Activated T-helper 2 cell treated with anti-CD3 and anti-CD28 coated beads, Interferon-gamma antibody, Interleukin-2, Interleukin-4, amounts not matched to agents 10 μg/mL and 5 μg/mL and 100 μg/mL, durations not matched to agents 14 hours and 24 hours and 36 hours (primary cell): ENCODE measurements at regions not wholly inside any gene's neighbourhood (a gene's known extent, or its start where the extent isn't known, plus 50 kb on each side); places are given as distances from the start of the nearest gene placed in this dataset.
"Not testable (repeated sequence)": the region's sequence is repeated elsewhere in the genome, so short reads cannot be mapped to it uniquely, and the experiment has no call there.

Experiments
- DNase-seq: peaks from one replicate; pipeline ENCODE4 v3.0.0; 2021; ENCODE audit warnings: low spot score
- H3K27ac Mint-ChIP-seq: one replicate; pipeline ENCODE4 v1.8.0; 2021; ENCODE audit warnings: mixed read lengths
- H3K27me3 Mint-ChIP-seq: one replicate; pipeline ENCODE4 v1.8.0; 2021; ENCODE audit warnings: low read depth, mixed read lengths
- H3K36me3 Mint-ChIP-seq: one replicate; pipeline ENCODE4 v1.8.0; 2021; ENCODE audit warnings: low read depth, mixed read lengths
- H3K4me1 Mint-ChIP-seq: one replicate; pipeline ENCODE4 v1.8.0; 2021; ENCODE audit warnings: low read depth, mixed read lengths
- H3K4me3 Mint-ChIP-seq: one replicate; pipeline ENCODE4 v1.8.0; 2021; ENCODE audit warnings: low read depth, mild to moderate bottlenecking, moderate library complexity, mixed read lengths
- H3K9me3 Mint-ChIP-seq: one replicate; pipeline ENCODE4 v1.8.0; 2021; ENCODE audit warnings: mixed read lengths
- intact Hi-C: fragments of 100-400 bp; cut with micrococcal nuclease; formaldehyde crosslinking; loops from one replicate; pipeline ENCODE4 v1.15.1; 2023

GRCh38 chr5:68680366-68680765 is 413.4 kb upstream of the SLC30A5 start:
- no peak for DNase-seq
- H3K4me1 Mint-ChIP-seq: no peaks in the 10 kb centered on the region

GRCh38 chr5:68681929-68682328 is 411.9 kb upstream of the SLC30A5 start:
- no peaks in the 10 kb centered on the region for H3K36me3 Mint-ChIP-seq
- H3K4me1 Mint-ChIP-seq: no peaks in the 10 kb centered on the region
- no peak overlapping the region for H3K27ac Mint-ChIP-seq
- intact Hi-C loops: no loop called here
- no peaks in the 10 kb centered on the region for H3K9me3 Mint-ChIP-seq
- H3K27me3 Mint-ChIP-seq: peaks cover 22% of the 10 kb centered on the region
- no peak overlapping the region for H3K4me3 Mint-ChIP-seq
- no peak for DNase-seq

More at GRCh38 chr5:68680366-68680765, 413.4 kb upstream of the SLC30A5 start:
- Mint-ChIP-seq H3K4me3 (no peak overlapping the region), H3K27me3 (peaks cover 18% of the 10 kb centered on the region), H3K9me3 (no peaks in the 10 kb centered on the region), H3K27ac (no peak overlapping the region), H3K36me3 (no peaks in the 10 kb centered on the region)
- intact Hi-C loops: no loop called here

GRCh38 chr5:68682400-68683160 is 411.2 kb upstream of the SLC30A5 start:
- intact Hi-C loops: no loop called here
- Mint-ChIP-seq H3K4me3 (no peak overlapping the region), H3K36me3 (no peaks in the 10 kb centered on the region)

GRCh38 chr5:68683632-68684036 is 410.2 kb upstream of the SLC30A5 start:
- Mint-ChIP-seq H3K36me3 (no peaks in the 10 kb centered on the region), H3K4me3 (no peak overlapping the region), H3K4me1 (no peaks in the 10 kb centered on the region), H3K27ac (no peak overlapping the region), H3K27me3 (peaks cover 18% of the 10 kb centered on the region), H3K9me3 (no peaks in the 10 kb centered on the region)
- DNase-seq: no peak
- intact Hi-C loops: no loop called here

More at GRCh38 chr5:68682400-68683160, 411.2 kb upstream of the SLC30A5 start:
- H3K4me1 Mint-ChIP-seq: no peaks in the 10 kb centered on the region
- no peak overlapping the region for H3K27ac Mint-ChIP-seq
- H3K27me3 Mint-ChIP-seq: peaks cover 23% of the 10 kb centered on the region
- H3K9me3 Mint-ChIP-seq: no peaks in the 10 kb centered on the region
- DNase-seq: no peak

GRCh38 chr5:68685863-68686262 is 408.0 kb upstream of the SLC30A5 start:
- H3K27me3 Mint-ChIP-seq: peaks cover 15% of the 10 kb centered on the region
- intact Hi-C loops: no loop called here
- H3K9me3 Mint-ChIP-seq: no peaks in the 10 kb centered on the region
- H3K4me3 Mint-ChIP-seq: no peak overlapping the region
- H3K27ac Mint-ChIP-seq: no peak overlapping the region
- H3K36me3 Mint-ChIP-seq: no peaks in the 10 kb centered on the region
- no peak for DNase-seq
- H3K4me1 Mint-ChIP-seq: no peaks in the 10 kb centered on the region

GRCh38 chr5:68688547-68688946 is 405.3 kb upstream of the SLC30A5 start:
- H3K27ac Mint-ChIP-seq: no peak overlapping the region
- H3K9me3 Mint-ChIP-seq: peaks cover 5% of the 10 kb centered on the region
- no peak overlapping the region for H3K4me3 Mint-ChIP-seq
- no peak for DNase-seq
- no peaks in the 10 kb centered on the region for H3K4me1 Mint-ChIP-seq
- intact Hi-C loops: no loop called here
- no peaks in the 10 kb centered on the region for H3K36me3 Mint-ChIP-seq
- H3K27me3 Mint-ChIP-seq: peaks cover 17% of the 10 kb centered on the region

- Mint-ChIP-seq H3K36me3 (no peaks in the 10 kb centered on the region), H3K9me3 (peaks cover 5% of the 10 kb centered on the region), H3K27ac (no peak overlapping the region), H3K4me1 (no peaks in the 10 kb centered on the region), H3K4me3 (no peak overlapping the region), H3K27me3 (peaks cover 19% of the 10 kb centered on the region)
- intact Hi-C loops: no loop called here
- DNase-seq: no peak
These were observed 404.8 kb upstream of the SLC30A5 start for GRCh38 chr5:68689010-68689409.

GRCh38 chr5:68691874-68692273 is 401.9 kb upstream of the SLC30A5 start:
- H3K4me1 Mint-ChIP-seq, H3K4me3 Mint-ChIP-seq, H3K36me3 Mint-ChIP-seq, H3K27ac Mint-ChIP-seq, H3K27me3 Mint-ChIP-seq, intact Hi-C loops, DNase-seq, H3K9me3 Mint-ChIP-seq: not testable (repeated sequence)

GRCh38 chr5:68698025-68698940 is 395.5 kb upstream of the SLC30A5 start:
- DNase-seq: no peak
- no peaks in the 10 kb centered on the region for H3K36me3 Mint-ChIP-seq
- H3K27me3 Mint-ChIP-seq: peaks cover 6% of the 10 kb centered on the region
- H3K4me3 Mint-ChIP-seq: no peak overlapping the region
- intact Hi-C loops: no loop called here
- peaks cover 6% of the 10 kb centered on the region for H3K9me3 Mint-ChIP-seq
- no peak overlapping the region for H3K27ac Mint-ChIP-seq
- H3K4me1 Mint-ChIP-seq: no peaks in the 10 kb centered on the region

GRCh38 chr5:68699966-68700365 is 393.8 kb upstream of the SLC30A5 start:
- Mint-ChIP-seq H3K27me3 (peaks cover 2% of the 10 kb centered on the region), H3K27ac (no peak overlapping the region)
- no peak for DNase-seq

GRCh38 chr5:68707575-68707974 is 386.2 kb upstream of the SLC30A5 start:
- no peaks in the 10 kb centered on the region for H3K36me3 Mint-ChIP-seq
- H3K4me1 Mint-ChIP-seq: peaks cover 23% of the 10 kb centered on the region
- H3K27ac Mint-ChIP-seq: no peak overlapping the region
- H3K27me3 Mint-ChIP-seq: peaks cover 7% of the 10 kb centered on the region
- no peak overlapping the region for H3K4me3 Mint-ChIP-seq
- intact Hi-C loops: no loop called here
- H3K9me3 Mint-ChIP-seq: peaks cover 3% of the 10 kb centered on the region
- DNase-seq: no peak

More at GRCh38 chr5:68699966-68700365, 393.8 kb upstream of the SLC30A5 start:
- intact Hi-C loops: no loop called here
- Mint-ChIP-seq H3K9me3 (peaks cover 8% of the 10 kb centered on the region), H3K36me3 (no peaks in the 10 kb centered on the region), H3K4me1 (no peaks in the 10 kb centered on the region), H3K4me3 (no peak overlapping the region)

- no peaks in the 10 kb centered on the region for H3K36me3 Mint-ChIP-seq
- no peak overlapping the region for H3K27ac Mint-ChIP-seq
- peaks cover 7% of the 10 kb centered on the region for H3K27me3 Mint-ChIP-seq
- H3K4me1 Mint-ChIP-seq: peaks cover 26% of the 10 kb centered on the region
- intact Hi-C loops: no loop called here
- peaks cover 3% of the 10 kb centered on the region for H3K9me3 Mint-ChIP-seq
- no peak for DNase-seq
- no peak overlapping the region for H3K4me3 Mint-ChIP-seq
These were observed 385.5 kb upstream of the SLC30A5 start for GRCh38 chr5:68708156-68708841.

GRCh38 chr5:68708842-68709170 is 385.0 kb upstream of the SLC30A5 start:
- no peaks in the 10 kb centered on the region for H3K36me3 Mint-ChIP-seq
- DNase-seq: no peak
- no peak overlapping the region for H3K27ac Mint-ChIP-seq
- peaks cover 7% of the 10 kb centered on the region for H3K27me3 Mint-ChIP-seq
- H3K4me3 Mint-ChIP-seq: no peak overlapping the region
- H3K4me1 Mint-ChIP-seq: peaks cover 26% of the 10 kb centered on the region
- H3K9me3 Mint-ChIP-seq: peaks cover 3% of the 10 kb centered on the region
- intact Hi-C loops: no loop called here
